H9 (cell line): ENCODE measurements at regions not wholly inside any gene's neighbourhood (a gene's known extent, or its start where the extent isn't known, plus 50 kb on each side); places are given as distances from the start of the nearest gene placed in this dataset.

Source experiments
- DNase-seq: peaks from one replicate; pipeline ENCODE4 v3.0.0-alpha.2; 2017
- H2AFZ ChIP-seq: one replicate; pipeline ENCODE4 v1.6.1; 2013; ENCODE audit warnings: mild to moderate bottlenecking, low read length, control low read depth, moderate library complexity
- H2AK5ac ChIP-seq: 2 replicates; pipeline ENCODE4 v1.6.1; 2013; ENCODE audit warnings: low read length, control low read depth, mixed read lengths; ENCODE audit not compliant: insufficient read length
- H2BK120ac ChIP-seq: one replicate; pipeline ENCODE4 v1.6.1; 2013; ENCODE audit warnings: low read depth, mild to moderate bottlenecking, low read length, control low read depth, inconsistent platforms; ENCODE audit not compliant: poor library complexity, severe bottlenecking
- H2BK12ac ChIP-seq: 2 replicates; pipeline ENCODE4 v1.6.1; 2013; ENCODE audit warnings: low read length, control low read depth, mixed read lengths, low read depth; ENCODE audit not compliant: insufficient read length
- H2BK15ac ChIP-seq: 2 replicates; pipeline ENCODE4 v1.6.1; 2013; ENCODE audit warnings: low read depth, low read length, control low read depth
- H2BK20ac ChIP-seq: one replicate; pipeline ENCODE4 v1.6.1; 2013; ENCODE audit warnings: low read depth, mild to moderate bottlenecking, low read length, control low read depth, inconsistent platforms; ENCODE audit not compliant: poor library complexity, severe bottlenecking
- H2BK5ac ChIP-seq: 2 replicates; pipeline ENCODE4 v1.6.1; 2013; ENCODE audit warnings: low read length, control low read depth, mixed read lengths; ENCODE audit not compliant: insufficient read length
- H3K14ac ChIP-seq: 2 replicates; pipeline ENCODE4 v1.6.1; 2013; ENCODE audit warnings: low read length, control low read depth; ENCODE audit not compliant: insufficient read depth
- H3K18ac ChIP-seq: 2 replicates; pipeline ENCODE4 v1.6.1; 2013; ENCODE audit warnings: low read depth, mild to moderate bottlenecking, mixed read lengths, low read length, control low read depth; ENCODE audit not compliant: insufficient read length
- H3K23ac ChIP-seq: 2 replicates; pipeline ENCODE4 v1.6.1; 2013; ENCODE audit warnings: low read length, control low read depth, mixed read lengths, low read depth; ENCODE audit not compliant: insufficient read length
- H3K23me2 ChIP-seq: 2 replicates; pipeline ENCODE4 v1.6.1; 2013; ENCODE audit warnings: low read depth, mild to moderate bottlenecking, mixed read lengths, low read length, control low read depth; ENCODE audit not compliant: insufficient read length, poor library complexity, severe bottlenecking
- H3K27ac ChIP-seq: 2 replicates; pipeline ENCODE4 v1.5.1; 2013; ENCODE audit warnings: low read length, control low read depth, mixed read lengths, low read depth; ENCODE audit not compliant: insufficient read length
- H3K27me3 ChIP-seq: 2 replicates; pipeline ENCODE4 v1.6.1; 2013; ENCODE audit warnings: low read length, control low read depth, inconsistent platforms; ENCODE audit not compliant: insufficient read depth
- H3K4ac ChIP-seq: 2 replicates; pipeline ENCODE4 v1.6.1; 2013; ENCODE audit warnings: low read depth, mild to moderate bottlenecking, control low read depth, inconsistent platforms, low read length, moderate library complexity
- H3K4me1 ChIP-seq: 2 replicates; pipeline ENCODE4 v1.6.1; 2013; ENCODE audit warnings: low read length, control low read depth, inconsistent platforms; ENCODE audit not compliant: insufficient read depth
- H3K4me2 ChIP-seq: 2 replicates; pipeline ENCODE4 v1.6.1; 2013; ENCODE audit warnings: low read length, control low read depth, mixed read lengths; ENCODE audit not compliant: insufficient read length, insufficient read depth
- H3K56ac ChIP-seq: 2 replicates; pipeline ENCODE4 v1.6.1; 2013; ENCODE audit warnings: low read depth, mild to moderate bottlenecking, mixed read lengths, low read length, control low read depth; ENCODE audit not compliant: insufficient read length
- H3K79me1 ChIP-seq: 2 replicates; pipeline ENCODE4 v1.6.1; 2013; ENCODE audit warnings: low read depth, mild to moderate bottlenecking, moderate library complexity, low read length, control low read depth, inconsistent platforms; ENCODE audit not compliant: insufficient read depth, poor library complexity, severe bottlenecking
- H3K79me2 ChIP-seq: 2 replicates; pipeline ENCODE4 v1.6.1; 2013; ENCODE audit warnings: low read length, control low read depth, inconsistent platforms; ENCODE audit not compliant: insufficient read depth
- H3K9ac ChIP-seq: 2 replicates; pipeline ENCODE4 v1.6.1; 2013; ENCODE audit warnings: low read length, control low read depth, mixed read lengths; ENCODE audit not compliant: insufficient read length; ENCODE audit errors: extremely low read depth
- H3K9me3 ChIP-seq: one replicate; pipeline ENCODE4 v1.6.1; 2013; ENCODE audit warnings: low read depth, low read length, inconsistent platforms; ENCODE audit not compliant: control insufficient read depth
- H3T11ph ChIP-seq: one replicate; pipeline ENCODE4 v1.6.1; 2013; ENCODE audit warnings: mild to moderate bottlenecking, low read length, control low read depth, inconsistent platforms
- H4K20me1 ChIP-seq: one replicate; pipeline ENCODE4 v1.6.1; 2013; ENCODE audit not compliant: control insufficient read depth, insufficient read length, insufficient read depth
- H4K5ac ChIP-seq: 2 replicates; pipeline ENCODE4 v1.6.1; 2013; ENCODE audit warnings: low read depth, mild to moderate bottlenecking, mixed read lengths, low read length, control low read depth; ENCODE audit not compliant: insufficient read length
- H4K8ac ChIP-seq: replicated peaks from 2 replicates; pipeline ENCODE4 v1.6.1; 2013; ENCODE audit warnings: low read length, control low read depth, mixed read lengths, low read depth; ENCODE audit not compliant: insufficient read length
- H4K91ac ChIP-seq: 2 replicates; pipeline ENCODE4 v1.6.1; 2013; ENCODE audit warnings: low read depth, mild to moderate bottlenecking, moderate library complexity, mixed read lengths, low read length, control low read depth; ENCODE audit not compliant: insufficient read length
- H3K27ac Mint-ChIP-seq, 3 experiments: 2 replicates in 2 of 3; 3 replicates in 1 of 3; pipeline ENCODE4 v1.8.0; 2020 to 2021; ENCODE audit warnings: mixed read lengths in 3 of 3, mild to moderate bottlenecking in 1 of 3, moderate library complexity in 1 of 3
- H3K27me3 Mint-ChIP-seq: 2 replicates; pipeline ENCODE4 v1.8.0; 2021; ENCODE audit warnings: low read depth, mild to moderate bottlenecking, moderate library complexity, mixed read lengths
- H3K36me3 Mint-ChIP-seq, 3 experiments: 2 replicates in 2 of 3; 3 replicates in 1 of 3; pipeline ENCODE4 v1.8.0; 2020 to 2021; ENCODE audit warnings: low read depth in 3 of 3, mixed read lengths in 3 of 3; ENCODE audit not compliant: insufficient read depth in 1 of 3
- H3K4me1 Mint-ChIP-seq, 2 experiments: 2 replicates each; pipeline ENCODE4 v1.8.0; 2020; ENCODE audit warnings: mixed read lengths in 2 of 2
- H3K4me3 Mint-ChIP-seq, 2 experiments: 2 replicates in 1 of 2; 3 replicates in 1 of 2; pipeline ENCODE4 v1.8.0; 2020 to 2021; ENCODE audit warnings: mild to moderate bottlenecking in 2 of 2, mixed read lengths in 2 of 2, moderate library complexity in 1 of 2
- H3K9me3 Mint-ChIP-seq, 2 experiments: 2 replicates in 1 of 2; 3 replicates in 1 of 2; pipeline ENCODE4 v1.8.0; 2020; ENCODE audit warnings: mild to moderate bottlenecking in 2 of 2, mixed read lengths in 2 of 2, moderate library complexity in 1 of 2
- CTCF ChIP-seq: fragments of 200-600 bp; sonication (generic); conservative IDR thresholded peaks from 3 replicates; pipeline ENCODE4 v1.8.0; 2021; ENCODE audit warnings: antibody characterized with exemption, mild to moderate bottlenecking
- WGBS: extraction: QIAGEN DNeasy Blood & Tissue Kit; methylation state at CpG from one replicate; pipeline ENCODE4 v1.1.7; 2013; ENCODE audit warnings: missing lambda C conversion rate, low lambda C conversion rate, mixed read lengths; ENCODE audit not compliant: insufficient read length; ENCODE audit errors: extremely low coverage; 5-methylcytosine and 5-hydroxymethylcytosine counted together

- H2BK5ac ChIP-seq: no peak overlapping the region
- H3K27ac ChIP-seq: no peak overlapping the region
- H3K23me2 ChIP-seq: no peaks in the 10 kb centered on the region
- H3K27me3 Mint-ChIP-seq: no peaks in the 10 kb centered on the region; the same call in 1 of the 2 replicates
- H4K8ac ChIP-seq: no peak overlapping the region
- no CpG with 5 or more reads among the region's 3 CpGs for WGBS
- no peak for TF ChIP-seq CTCF
- no peak for DNase-seq
- no peaks in the 10 kb centered on the region for H3K36me3 Mint-ChIP-seq
- no peak overlapping the region for H3K4me3 Mint-ChIP-seq
- no peak overlapping the region for H3K4me2 ChIP-seq
- 0 out of 7 replicates have a peak overlapping the region, but pooled peaks of 1 of the 3 experiments have one; percentile 2 for H3K27ac Mint-ChIP-seq
- no peak overlapping the region for H3K18ac ChIP-seq
- no peak overlapping the region for H2BK15ac ChIP-seq
- no peak overlapping the region for H3K23ac ChIP-seq
- no peaks in the 10 kb centered on the region for H3K79me1 ChIP-seq
- no peak overlapping the region for H3K14ac ChIP-seq
- H2BK120ac ChIP-seq: no peak overlapping the region
- no peak overlapping the region for H3K56ac ChIP-seq
- no peak overlapping the region for H2AK5ac ChIP-seq
- H4K20me1 ChIP-seq: no peaks in the 10 kb centered on the region
- H4K91ac ChIP-seq: no peak overlapping the region
- no peak overlapping the region for H2BK12ac ChIP-seq
- peaks cover 5 to 7% of the 10 kb centered on the region in 2 experiments; a peak in 3 of 4 replicates for H3K4me1 Mint-ChIP-seq
- H2BK20ac ChIP-seq: no peak overlapping the region
- H3K27me3 ChIP-seq: no peaks in the 10 kb centered on the region
- no peaks in the 10 kb centered on the region; a peak in 1 of 5 replicates for H3K9me3 Mint-ChIP-seq
- peaks cover 3% of the 10 kb centered on the region; the same call in 1 of the 2 replicates for H3K4me1 ChIP-seq
- no peaks in the 10 kb centered on the region for H3K79me2 ChIP-seq
- no peak overlapping the region for H2AFZ ChIP-seq
- H3K4ac ChIP-seq: no peak overlapping the region
- H3K9me3 ChIP-seq: no peaks in the 10 kb centered on the region
- H4K5ac ChIP-seq: no peak overlapping the region
- no peak overlapping the region for H3T11ph ChIP-seq
- H3K9ac ChIP-seq: no peak overlapping the region
These were observed 176.5 kb downstream of the QDPR start for GRCh38 chr4:17335371-17335770.
